Sigmoid colon (tissue), 3 donors: ENCODE measurements at regions not wholly inside any gene's neighbourhood (a gene's known extent, or its start where the extent isn't known, plus 50 kb on each side); places are given as distances from the start of the nearest gene placed in this dataset.

ENCODE experiments used
- CTCF ChIP-seq, 4 experiments: fragments of 450-650 bp in 3 of 4; fragments of 200-600 bp in 1 of 4; IDR thresholded peaks; one replicate each; pipeline ENCODE4 v1.5.1; 2016 to 2019; ENCODE audit warnings: antibody characterized with exemption in 4 of 4, mild to moderate bottlenecking in 3 of 4, moderate library complexity in 2 of 4
- POLR2A ChIP-seq, 2 donors: fragments of 450-650 bp; IDR thresholded peaks; one replicate each; pipeline ENCODE4 v1.6.1; 2016; ENCODE audit warnings: antibody characterized with exemption in 2 of 2, mild to moderate bottlenecking in 2 of 2, moderate library complexity in 2 of 2

- no peak for TF ChIP-seq POLR2A (IDR thresholded peaks at IDR 0.05)
- TF ChIP-seq CTCF (IDR thresholded peaks at IDR 0.05) = no peak
Measured at GRCh38 chr5:63170486-63170885, 591.9 kb downstream of the LRRC70 start.
